DMS114 treated with DMSO at 0.1 percent for 48 hours (cell line): ENCODE measurements at regions not wholly inside any gene's neighbourhood (a gene's known extent, or its start where the extent isn't known, plus 50 kb on each side); places are given as distances from the start of the nearest gene placed in this dataset.
"Not testable (repeated sequence)": the region's sequence is repeated elsewhere in the genome, so short reads cannot be mapped to it uniquely, and the experiment has no call there.

ENCODE experiments used
- DNase-seq: peaks from one replicate; lab custom pipeline; 2025; ENCODE audit not compliant: unreplicated experiment; lab: John Stamatoyannopoulos, UW

GRCh38 chr14:82879949-82880535, 1346.4 kb upstream of the SEL1L start:
- no peak for DNase-seq

- DNase-seq, result no peak
These were observed 1353.0 kb upstream of the SEL1L start for GRCh38 chr14:82886670-82887069.

- no peak for DNase-seq
These were observed 1356.0 kb upstream of the SEL1L start for GRCh38 chr14:82889701-82890100.

GRCh38 chr14:82896476-82896875, 1362.8 kb upstream of the SEL1L start:
- no peak for DNase-seq

- DNase-seq, result no peak
These were observed 1364.0 kb upstream of the SEL1L start for GRCh38 chr14:82897469-82898308.

GRCh38 chr14:82905762-82906161, 1372.1 kb upstream of the SEL1L start:
- no peak for DNase-seq

GRCh38 chr14:82911930-82912329, 1378.3 kb upstream of the SEL1L start:
- DNase-seq, result no peak

- no peak for DNase-seq
These were observed 1379.7 kb upstream of the SEL1L start for GRCh38 chr14:82913396-82913795.

GRCh38 chr14:82915381-82915780, 1381.7 kb upstream of the SEL1L start:
- DNase-seq, result no peak

- no peak for DNase-seq
These were observed 1402.0 kb upstream of the SEL1L start for GRCh38 chr14:82935691-82936090.

GRCh38 chr14:82951171-82951570, 1417.5 kb upstream of the SEL1L start:
- no peak for DNase-seq

GRCh38 chr14:82963756-82964155, 1430.1 kb upstream of the SEL1L start:
- DNase-seq, result no peak

GRCh38 chr14:82987502-82988124, 1454.0 kb upstream of the SEL1L start:
- no peak for DNase-seq

GRCh38 chr14:82994547-82994946, 1460.9 kb upstream of the SEL1L start:
- not testable (repeated sequence) for DNase-seq

- no peak for DNase-seq
These were observed 1466.1 kb upstream of the SEL1L start for GRCh38 chr14:82999802-83000201.

GRCh38 chr14:83004456-83005006, 1470.9 kb upstream of the SEL1L start:
- DNase-seq, result no peak

- no peak for DNase-seq
These were observed 1472.5 kb upstream of the SEL1L start for GRCh38 chr14:83006121-83006670.

GRCh38 chr14:83007052-83007451, 1473.4 kb upstream of the SEL1L start:
- not testable (repeated sequence) for DNase-seq

- DNase-seq, result no peak
These were observed 1474.1 kb upstream of the SEL1L start for GRCh38 chr14:83007641-83008225.

GRCh38 chr14:83017296-83017695, 1483.6 kb upstream of the SEL1L start:
- DNase-seq, result no peak

GRCh38 chr14:83019744-83020414, 1486.2 kb upstream of the SEL1L start:
- DNase-seq, result no peak
